IPS DF 4.7 (cell line): ENCODE measurements at regions not wholly inside any gene's neighbourhood (a gene's known extent, or its start where the extent isn't known, plus 50 kb on each side); places are given as distances from the start of the nearest gene placed in this dataset.

Experiments
- DNase-seq: peaks from one replicate; pipeline ENCODE4 v3.0.0-alpha.2; 2013; ENCODE audit warnings: low spot score; ENCODE audit errors: extremely low read depth

- no peak for DNase-seq
Measured at GRCh38 chr14:58944343-58944967, 244.0 kb upstream of the DAAM1 start.

DNA sequence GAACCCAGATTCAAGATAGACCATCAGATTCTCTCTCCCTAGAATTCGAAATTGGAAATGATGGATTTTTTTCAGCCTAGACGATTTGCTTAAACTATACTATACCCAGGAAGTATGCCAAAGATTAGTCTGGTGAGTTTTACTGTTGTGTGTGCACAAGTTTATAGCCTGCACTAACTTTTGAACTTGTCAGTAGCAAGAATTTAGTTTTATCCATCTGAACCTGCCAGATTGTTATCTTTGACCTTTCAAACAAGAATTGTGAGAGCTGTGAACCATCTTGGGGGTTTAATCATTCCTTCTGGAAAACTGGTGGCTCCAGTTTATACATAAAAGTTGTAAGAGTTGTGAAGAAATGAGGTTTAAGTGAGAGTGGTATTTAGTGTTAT, 243.5 kb upstream of the DAAM1 start:
- DNase-seq = no peak

DNA sequence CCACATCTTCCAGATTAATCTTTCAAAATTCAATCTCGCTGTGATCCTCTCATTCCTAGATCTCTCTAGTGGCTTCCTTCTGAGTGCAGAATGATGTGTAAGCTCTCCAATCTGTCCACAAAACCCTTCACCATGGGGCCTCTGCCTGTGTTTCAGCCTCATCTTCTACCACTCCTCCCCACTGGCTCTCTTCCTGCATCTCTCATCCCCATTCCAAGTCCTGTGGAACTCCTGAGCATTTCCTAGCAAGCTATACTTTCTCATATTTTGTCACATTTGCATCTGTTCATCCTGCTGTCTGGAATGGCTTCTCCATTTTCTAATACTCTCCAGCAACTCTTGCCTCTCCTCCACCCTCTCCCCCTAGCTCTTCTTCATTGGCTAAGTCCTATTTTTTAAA, 242.0 kb upstream of the DAAM1 start:
- no peak for DNase-seq

- no peak for DNase-seq
Measured at GRCh38 chr14:58947156-58947555, 241.3 kb upstream of the DAAM1 start.

GRCh38 chr14:58947814-58948445, 240.5 kb upstream of the DAAM1 start:
- DNase-seq = no peak

DNA sequence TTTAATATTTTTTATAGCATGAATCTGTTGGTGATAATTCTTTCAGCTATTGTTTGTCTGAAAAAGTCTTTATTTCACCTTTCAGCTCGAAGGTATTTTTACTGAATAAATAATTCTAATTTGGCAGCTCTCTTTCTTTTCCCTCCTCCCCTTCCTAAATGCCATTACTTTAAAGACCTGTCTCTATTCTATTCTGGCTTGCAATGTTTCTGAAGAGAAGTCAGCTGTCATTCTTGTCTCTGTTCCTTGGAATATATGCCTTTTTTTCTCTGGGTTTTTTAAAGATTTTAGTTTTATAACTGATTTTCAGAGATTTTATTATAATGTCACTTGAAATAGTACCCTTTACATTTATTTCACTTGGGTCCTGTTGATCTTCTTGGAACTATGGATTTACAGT, 237.9 kb upstream of the DAAM1 start:
- no peak for DNase-seq

GRCh38 chr14:58951143-58951542, 237.3 kb upstream of the DAAM1 start:
- no peak for DNase-seq

DNA sequence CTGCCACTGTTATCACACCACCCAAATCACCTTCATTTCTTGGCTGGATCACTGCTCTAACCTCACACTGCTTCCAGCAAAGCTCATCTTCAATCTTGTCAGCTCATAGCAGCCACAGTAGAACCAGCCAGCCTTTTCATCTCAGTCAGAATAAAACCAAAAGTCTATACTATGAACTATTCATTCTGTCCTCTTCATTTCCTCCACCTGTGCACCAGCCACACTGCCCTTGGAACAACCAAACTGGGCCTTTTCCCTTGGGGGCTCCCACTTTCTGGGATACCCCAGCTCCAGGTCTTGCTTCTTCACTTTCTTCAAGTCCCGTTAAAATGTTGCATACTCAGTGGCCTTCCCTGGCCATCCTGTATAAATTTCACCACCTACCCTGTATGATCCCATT, 234.4 kb upstream of the DAAM1 start:
- DNase-seq = no peak

- DNase-seq = no peak
Measured at GRCh38 chr14:58954901-58955861, 233.3 kb upstream of the DAAM1 start.

DNA sequence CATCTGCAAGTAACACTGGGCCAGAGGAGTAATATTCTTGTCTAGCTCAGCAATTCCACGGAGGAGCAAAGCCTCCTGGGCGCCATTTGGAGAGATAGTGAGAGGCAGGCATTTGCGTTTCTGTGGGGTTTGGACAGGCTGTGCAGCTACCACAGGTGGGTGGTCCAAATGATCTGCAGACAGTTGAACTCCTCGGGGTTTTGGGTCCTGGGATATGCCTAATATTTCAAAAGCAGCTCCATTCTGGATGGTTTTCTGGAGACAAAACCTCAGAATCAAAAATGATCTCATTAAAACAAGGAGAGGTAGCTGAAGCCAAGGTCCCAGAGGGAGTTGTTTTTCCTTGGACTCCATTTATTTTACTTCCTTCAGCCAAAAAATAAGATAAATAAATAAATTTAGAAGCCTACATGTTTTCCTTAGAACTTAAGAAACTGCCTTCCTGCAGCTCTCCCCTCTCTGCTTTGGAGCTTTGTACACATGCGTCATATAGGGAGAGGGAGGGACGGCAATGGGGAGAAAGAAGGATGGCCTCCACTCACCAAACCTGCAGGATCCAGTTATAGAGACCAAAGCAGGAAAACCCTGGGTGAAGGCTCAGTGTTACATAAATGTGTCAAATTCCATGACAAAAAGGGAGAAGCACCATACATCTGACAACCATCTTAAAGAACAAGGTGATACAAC, 227.3 kb upstream of the DAAM1 start:
- DNase-seq = no peak

- no peak for DNase-seq
Measured at GRCh38 chr14:58963873-58964597, 224.4 kb upstream of the DAAM1 start.

- no peak for DNase-seq
Measured at GRCh38 chr14:58964598-58964928, 223.9 kb upstream of the DAAM1 start.

DNA sequence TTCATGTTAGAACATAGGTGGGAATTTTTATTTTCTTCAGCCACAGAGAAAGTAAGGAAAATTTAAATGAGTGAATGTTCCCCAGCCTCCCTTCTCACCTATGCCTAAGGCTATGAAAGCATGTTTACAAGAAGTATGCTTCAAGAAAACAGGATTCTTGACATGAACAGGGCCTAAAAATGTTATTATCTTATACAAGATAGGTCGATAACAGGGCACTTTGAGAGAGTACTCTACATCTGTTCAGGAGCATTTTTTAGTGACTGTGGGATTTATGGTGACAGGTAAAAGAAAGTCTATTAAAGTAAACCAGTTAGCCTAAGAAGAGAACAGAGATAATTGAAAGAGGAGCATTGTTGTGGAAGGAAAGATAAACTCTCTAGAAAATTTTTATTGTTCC, 222.9 kb upstream of the DAAM1 start:
- no peak for DNase-seq

- no peak for DNase-seq
Measured at GRCh38 chr14:58966997-58967396, 221.5 kb upstream of the DAAM1 start.

DNA sequence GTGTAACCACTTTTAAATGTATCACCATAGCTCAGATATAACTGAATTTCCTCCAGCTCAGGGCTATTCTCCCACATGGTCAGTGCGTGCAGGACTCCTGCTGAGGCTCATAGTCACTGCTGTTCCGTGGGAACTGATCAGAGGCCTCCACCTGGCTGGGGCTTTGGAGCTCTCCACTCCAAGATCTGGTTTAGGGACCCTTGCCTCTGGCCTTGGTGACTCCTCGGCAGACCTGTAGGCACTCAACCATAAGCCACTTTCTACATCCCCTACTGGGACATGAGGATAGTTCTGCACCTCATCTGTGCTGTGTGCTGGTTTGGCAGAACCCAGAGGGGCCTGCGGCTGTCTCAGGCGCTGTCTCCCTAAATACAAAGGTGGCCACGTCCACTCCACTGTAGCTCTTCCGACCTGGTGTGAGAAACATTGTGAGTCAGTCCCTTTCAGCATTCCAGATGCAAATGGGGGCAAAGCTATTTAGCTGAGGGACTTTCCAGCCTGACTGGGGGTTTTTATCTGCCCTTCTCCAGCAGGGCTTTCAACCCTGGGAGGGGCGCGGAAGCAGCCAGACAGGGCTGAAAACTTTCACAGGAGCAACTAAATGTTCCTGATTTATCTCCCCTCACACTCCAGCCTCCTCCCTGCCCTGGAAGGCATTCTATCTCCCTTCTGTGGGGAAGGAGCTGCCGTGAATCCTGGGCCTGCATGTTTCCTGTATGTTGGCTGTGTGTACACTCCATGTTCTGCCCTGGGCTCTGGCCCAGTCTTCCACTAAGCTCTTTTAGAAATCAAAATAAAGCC, 218.3 kb upstream of the DAAM1 start:
- DNase-seq = no peak

GRCh38 chr14:58972233-58973017, 216.0 kb upstream of the DAAM1 start:
- no peak for DNase-seq

DNA sequence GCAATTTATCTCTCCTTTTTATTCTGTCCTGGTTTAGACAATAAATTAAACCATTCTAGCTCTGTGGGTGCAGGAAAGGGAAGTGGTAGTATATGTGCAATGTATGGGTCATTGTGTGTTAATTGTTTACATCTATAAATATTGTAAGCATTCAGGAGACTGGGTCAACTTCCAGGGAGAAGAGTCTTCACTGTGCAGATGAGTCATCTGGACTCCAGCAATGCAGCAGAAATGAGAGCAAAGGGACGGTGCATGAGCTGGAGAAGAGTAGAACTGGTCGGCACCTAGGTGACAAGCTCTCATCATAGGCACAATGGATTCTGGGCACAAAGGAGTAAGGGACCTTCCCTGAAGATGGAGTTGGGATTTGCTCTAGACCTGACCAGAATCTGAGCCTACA, 211.1 kb upstream of the DAAM1 start:
- no peak for DNase-seq

DNA sequence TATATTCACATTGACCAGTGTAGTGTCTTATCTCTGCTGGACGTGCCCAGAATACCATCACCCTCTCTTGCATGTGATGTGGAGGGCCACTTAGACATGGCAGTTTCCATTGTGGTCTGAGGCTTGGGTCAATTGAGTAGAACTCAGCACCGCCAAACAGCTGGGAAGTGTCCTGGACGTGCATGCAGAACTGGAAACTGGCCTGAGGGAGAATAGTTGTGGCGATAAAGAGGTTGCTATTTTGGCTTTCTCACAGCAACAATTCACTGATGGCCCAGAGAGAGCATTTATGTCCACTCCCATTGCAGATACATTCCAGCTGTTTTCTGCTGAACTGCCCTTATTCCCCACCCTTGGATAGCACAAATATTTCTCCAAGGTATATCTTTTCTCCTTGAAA, 210.1 kb upstream of the DAAM1 start:
- DNase-seq = no peak

DNA sequence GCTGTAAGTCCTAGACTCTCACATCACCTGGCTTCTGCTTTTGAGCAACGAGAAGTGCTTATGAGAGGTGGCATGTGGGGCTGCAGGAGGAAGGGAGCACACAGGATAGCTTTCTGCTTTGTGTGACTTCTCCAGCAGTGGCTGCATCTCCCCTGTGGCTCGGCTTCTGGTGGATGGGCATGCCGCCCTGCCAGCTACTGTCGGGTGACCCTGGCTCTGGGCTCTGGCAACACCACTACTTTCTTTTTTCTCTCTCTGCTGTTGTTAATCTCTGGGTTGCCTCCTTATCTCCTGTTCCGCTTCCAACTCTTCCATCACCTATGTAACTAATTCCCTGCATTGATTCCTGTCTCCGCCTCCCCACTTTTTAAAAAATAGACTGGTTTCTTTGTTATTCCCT, 209.1 kb upstream of the DAAM1 start:
- DNase-seq = no peak

DNA sequence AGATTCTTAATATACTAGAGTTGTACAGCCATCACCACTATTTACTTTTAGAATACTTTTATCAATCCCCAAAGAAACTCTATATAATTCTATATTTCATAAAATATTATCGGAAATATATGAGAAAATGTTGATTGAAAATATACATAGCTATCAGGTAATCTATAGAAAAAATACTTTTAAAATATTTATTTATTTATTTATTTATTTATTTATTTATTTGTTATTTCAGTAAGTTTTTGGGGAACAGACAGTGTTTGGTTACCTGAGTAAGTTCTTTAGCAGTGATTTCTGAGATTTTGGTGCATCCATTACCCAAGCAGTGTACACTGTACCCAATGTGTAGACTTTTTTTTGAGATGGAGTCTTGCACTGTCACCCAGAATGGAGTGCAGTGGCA, 206.6 kb upstream of the DAAM1 start:
- no peak for DNase-seq
